Upper lobe of right lung (tissue), 1 donor: ENCODE measurements at regions not wholly inside any gene's neighbourhood (a gene's known extent, or its start where the extent isn't known, plus 50 kb on each side); places are given as distances from the start of the nearest gene placed in this dataset.

Experiments used
- ATAC-seq: fragments of 200-7000 bp; cut with Tn5 transposase; one replicate; pipeline ENCODE4 v1.9.1; 2020; ENCODE audit warnings: mild to moderate bottlenecking, moderate library complexity
- DNase-seq: peaks from one replicate; pipeline ENCODE4 v3.0.0-alpha.2; 2020
- H3K27ac ChIP-seq: fragments of 200-600 bp; one replicate; pipeline ENCODE4 v1.8.0; 2022
- H3K27me3 ChIP-seq: fragments of 200-600 bp; one replicate; pipeline ENCODE4 v1.8.0; 2022; ENCODE audit warnings: mild to moderate bottlenecking
- H3K36me3 ChIP-seq: fragments of 200-600 bp; one replicate; pipeline ENCODE4 v1.8.0; 2022
- H3K4me1 ChIP-seq: fragments of 200-600 bp; one replicate; pipeline ENCODE4 v1.8.0; 2022
- H3K4me3 ChIP-seq: fragments of 200-600 bp; one replicate; pipeline ENCODE4 v1.8.0; 2022; ENCODE audit warnings: mild to moderate bottlenecking
- H3K9me3 ChIP-seq: fragments of 200-600 bp; one replicate; pipeline ENCODE4 v1.8.0; 2022
- CTCF ChIP-seq: fragments of 200-600 bp; IDR thresholded peaks from one replicate; pipeline ENCODE4 v1.8.0; 2022; ENCODE audit warnings: antibody characterized with exemption
- intact Hi-C: fragments of 100-400 bp; cut with DNase I; formaldehyde crosslinking; loops from one replicate; pipeline ENCODE4 v1.11.0; 2022
- donor health status: DM: no; HTN: yes; CAD: no; lungs with severe emphysema.

GRCh38 chr5:93674866-93675459 lies 66.4 kb downstream of the POU5F2 start:
- DNase-seq (no peak), ATAC-seq (no peak)
- Histone ChIP-seq H3K9me3 (no peaks in the 10 kb centered on the region), H3K4me1 (peaks cover 9% of the 10 kb centered on the region), H3K27me3 (no peaks in the 10 kb centered on the region), H3K36me3 (no peaks in the 10 kb centered on the region), H3K27ac (no peak overlapping the region), H3K4me3 (no peak overlapping the region)
- intact Hi-C loops, result no loop called here
- no peak for TF ChIP-seq CTCF

GRCh38 chr5:93674138-93674537 lies 67.3 kb downstream of the POU5F2 start:
- H3K36me3 ChIP-seq, result no peaks in the 10 kb centered on the region
- peaks cover 9% of the 10 kb centered on the region for H3K4me1 ChIP-seq
- DNase-seq, result no peak
- no peaks in the 10 kb centered on the region for H3K27me3 ChIP-seq
- TF ChIP-seq CTCF, result no peak
- intact Hi-C loops, result no loop called here
- no peak overlapping the region for H3K27ac ChIP-seq
- H3K4me3 ChIP-seq, result no peak overlapping the region
- no peak for ATAC-seq
- no peaks in the 10 kb centered on the region for H3K9me3 ChIP-seq

- TF ChIP-seq CTCF, result no peak
Observed at GRCh38 chr5:93673316-93673954, 68.0 kb downstream of the POU5F2 start.

GRCh38 chr5:93665648-93666047 lies 75.8 kb downstream of the POU5F2 start:
- intact Hi-C loops, result no loop called here
- no peak for DNase-seq
- no peaks in the 10 kb centered on the region for H3K4me1 ChIP-seq
- H3K27me3 ChIP-seq, result no peaks in the 10 kb centered on the region
- H3K9me3 ChIP-seq, result no peaks in the 10 kb centered on the region
- no peak for ATAC-seq
- no peak for TF ChIP-seq CTCF
- no peaks in the 10 kb centered on the region for H3K36me3 ChIP-seq
- H3K27ac ChIP-seq, result no peak overlapping the region
- H3K4me3 ChIP-seq, result no peak overlapping the region

More at GRCh38 chr5:93673316-93673954, 68.0 kb downstream of the POU5F2 start:
- Histone ChIP-seq H3K27ac (no peak overlapping the region), H3K4me1 (peaks cover 9% of the 10 kb centered on the region), H3K4me3 (no peak overlapping the region), H3K9me3 (no peaks in the 10 kb centered on the region), H3K27me3 (no peaks in the 10 kb centered on the region), H3K36me3 (no peaks in the 10 kb centered on the region)
- DNase-seq (no peak), ATAC-seq (no peak)
- intact Hi-C loops, result no loop called here

- Histone ChIP-seq H3K9me3 (no peaks in the 10 kb centered on the region), H3K27ac (no peak overlapping the region), H3K4me3 (no peak overlapping the region), H3K36me3 (no peaks in the 10 kb centered on the region), H3K4me1 (no peaks in the 10 kb centered on the region), H3K27me3 (no peaks in the 10 kb centered on the region)
- DNase-seq, result no peak
- no peak for TF ChIP-seq CTCF
- intact Hi-C loops, result no loop called here
- no peak for ATAC-seq
Observed at GRCh38 chr5:93660677-93661076, 77.7 kb downstream of the NR2F1 start.
